ENCODE measurements at regions not wholly inside any gene's neighbourhood (a gene's known extent, or its start where the extent isn't known, plus 50 kb on each side); places are given as distances from the start of the nearest gene placed in this dataset.

DNA sequence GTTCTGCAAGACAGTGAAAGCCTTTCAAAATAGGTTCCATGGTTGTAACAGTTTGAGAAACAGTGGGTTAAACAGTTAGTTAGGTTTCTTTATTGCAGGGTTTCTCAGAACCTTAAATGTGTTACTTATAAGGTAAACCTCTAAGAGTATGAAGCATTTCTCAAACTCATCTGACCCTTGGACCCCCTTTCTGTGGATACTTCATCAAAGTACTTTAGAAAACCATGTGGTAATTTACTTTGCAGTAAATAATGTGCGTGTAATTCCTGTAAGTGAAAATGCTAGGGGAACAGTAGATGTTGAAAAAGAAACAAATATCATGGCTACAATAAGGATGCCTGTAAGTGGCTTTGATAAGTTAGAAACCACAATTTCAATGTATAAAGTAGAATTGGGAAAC lies 354.6 kb upstream of the RARB start:
- WGBS (ENCODE audit: missing lambda C conversion rate) = 71% methylated on average over 1 of the region's 1 CpG
- Histone ChIP-seq H3K4me3 (no peak overlapping the region), H3K9me3 (no peaks in the 10 kb centered on the region), H3K4me2 (no peak overlapping the region), H3K4me1 (no peaks in the 10 kb centered on the region), H3K27ac (no peak overlapping the region)
- DNase-seq (ENCODE audit: low read depth in 1 of 2, low spot score in 1 of 2) (no peak), ATAC-seq (no peak), FAIRE-seq (no peak)
- TF ChIP-seq MAZ (IDR thresholded peaks at IDR 0.05; ENCODE audit: borderline replicate concordance, low read depth, low read length) = no peak
- no peak for TF ChIP-seq FOXS1 (CRISPR knock-in tag; IDR thresholded peaks at IDR 0.05)
- no peak for TF ChIP-seq ZSCAN20 (CRISPR knock-in tag; IDR thresholded peaks at IDR 0.05)
- TF ChIP-seq NFE2L2 (conservative IDR thresholded peaks at IDR 0.05; ENCODE audit: low read length) = no peak
- no peak for TF ChIP-seq JUNB (IDR thresholded peaks at IDR 0.05)
- no peak for TF ChIP-seq CEBPB (IDR thresholded peaks at IDR 0.05)
- TF ChIP-seq ZFP36 (IDR thresholded peaks at IDR 0.05; ENCODE audit: borderline replicate concordance, partially characterized antibody) = no peak
- no peak for TF ChIP-seq USF2 (IDR thresholded peaks at IDR 0.05)
- POLR2A ChIA-PET = no interaction called here
- CTCF ChIA-PET = no interaction called here

- Histone ChIP-seq H3K27ac (no peak overlapping the region), H3K4me3 (no peak overlapping the region), H3K9me3 (no peaks in the 10 kb centered on the region), H3K4me1 (no peaks in the 10 kb centered on the region), H3K4me2 (no peak overlapping the region)
- DNase-seq (ENCODE audit: low read depth in 1 of 2, low spot score in 1 of 2) = no peak
- ChIA-PET POLR2A (no interaction called here), CTCF (no interaction called here)
- no peak for FAIRE-seq
- WGBS (ENCODE audit: missing lambda C conversion rate) = 29% methylated on average over 3 of the region's 3 CpGs
- ATAC-seq = no peak
- TF ChIP-seq ZSCAN20 (CRISPR knock-in tag; IDR thresholded peaks at IDR 0.05) (no peak), MAZ (IDR thresholded peaks at IDR 0.05; ENCODE audit: borderline replicate concordance, low read depth, low read length) (no peak), CBX8 (IDR thresholded peaks at IDR 0.05) (no peak), POLR2A (IDR thresholded peaks at IDR 0.05; ENCODE audit: low read length) (no peak), MAFK (IDR thresholded peaks at IDR 0.05; ENCODE audit: partially characterized antibody) (no peak), RARB (CRISPR knock-in tag; IDR thresholded peaks at IDR 0.05) (no peak), MAX (IDR thresholded peaks at IDR 0.05) (no peak), NFE2L2 (conservative IDR thresholded peaks at IDR 0.05; ENCODE audit: low read length) (no peak), NR3C1 (IDR thresholded peaks at IDR 0.05) (no peak), POLR2AphosphoS2 (conservative IDR thresholded peaks at IDR 0.05; ENCODE audit: low read length) (no peak), EP300 (IDR thresholded peaks at IDR 0.05) (no peak), HOXB5 (CRISPR knock-in tag; IDR thresholded peaks at IDR 0.05) (no peak), REST (IDR thresholded peaks at IDR 0.05) (no peak), FOXS1 (CRISPR knock-in tag; IDR thresholded peaks at IDR 0.05) (no peak), ESRRA (IDR thresholded peaks at IDR 0.05; ENCODE audit: borderline replicate concordance, low read length) (no peak), KDM5A (IDR thresholded peaks at IDR 0.05) (no peak)
- TF ChIP-seq, protein P1, sequence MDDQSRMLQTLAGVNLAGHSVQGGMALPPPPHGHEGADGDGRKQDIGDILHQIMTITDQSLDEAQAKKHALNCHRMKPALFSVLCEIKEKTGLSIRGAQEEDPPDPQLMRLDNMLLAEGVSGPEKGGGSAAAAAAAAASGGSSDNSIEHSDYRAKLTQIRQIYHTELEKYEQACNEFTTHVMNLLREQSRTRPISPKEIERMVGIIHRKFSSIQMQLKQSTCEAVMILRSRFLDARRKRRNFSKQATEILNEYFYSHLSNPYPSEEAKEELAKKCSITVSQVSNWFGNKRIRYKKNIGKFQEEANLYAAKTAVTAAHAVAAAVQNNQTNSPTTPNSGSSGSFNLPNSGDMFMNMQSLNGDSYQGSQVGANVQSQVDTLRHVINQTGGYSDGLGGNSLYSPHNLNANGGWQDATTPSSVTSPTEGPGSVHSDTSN (IDR thresholded peaks at IDR 0.05) = no peak
- TF ChIP-seq, protein P2, sequence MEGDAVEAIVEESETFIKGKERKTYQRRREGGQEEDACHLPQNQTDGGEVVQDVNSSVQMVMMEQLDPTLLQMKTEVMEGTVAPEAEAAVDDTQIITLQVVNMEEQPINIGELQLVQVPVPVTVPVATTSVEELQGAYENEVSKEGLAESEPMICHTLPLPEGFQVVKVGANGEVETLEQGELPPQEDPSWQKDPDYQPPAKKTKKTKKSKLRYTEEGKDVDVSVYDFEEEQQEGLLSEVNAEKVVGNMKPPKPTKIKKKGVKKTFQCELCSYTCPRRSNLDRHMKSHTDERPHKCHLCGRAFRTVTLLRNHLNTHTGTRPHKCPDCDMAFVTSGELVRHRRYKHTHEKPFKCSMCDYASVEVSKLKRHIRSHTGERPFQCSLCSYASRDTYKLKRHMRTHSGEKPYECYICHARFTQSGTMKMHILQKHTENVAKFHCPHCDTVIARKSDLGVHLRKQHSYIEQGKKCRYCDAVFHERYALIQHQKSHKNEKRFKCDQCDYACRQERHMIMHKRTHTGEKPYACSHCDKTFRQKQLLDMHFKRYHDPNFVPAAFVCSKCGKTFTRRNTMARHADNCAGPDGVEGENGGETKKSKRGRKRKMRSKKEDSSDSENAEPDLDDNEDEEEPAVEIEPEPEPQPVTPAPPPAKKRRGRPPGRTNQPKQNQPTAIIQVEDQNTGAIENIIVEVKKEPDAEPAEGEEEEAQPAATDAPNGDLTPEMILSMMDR (IDR thresholded peaks at IDR 0.05) = no peak
- TF ChIP-seq, protein P3, sequence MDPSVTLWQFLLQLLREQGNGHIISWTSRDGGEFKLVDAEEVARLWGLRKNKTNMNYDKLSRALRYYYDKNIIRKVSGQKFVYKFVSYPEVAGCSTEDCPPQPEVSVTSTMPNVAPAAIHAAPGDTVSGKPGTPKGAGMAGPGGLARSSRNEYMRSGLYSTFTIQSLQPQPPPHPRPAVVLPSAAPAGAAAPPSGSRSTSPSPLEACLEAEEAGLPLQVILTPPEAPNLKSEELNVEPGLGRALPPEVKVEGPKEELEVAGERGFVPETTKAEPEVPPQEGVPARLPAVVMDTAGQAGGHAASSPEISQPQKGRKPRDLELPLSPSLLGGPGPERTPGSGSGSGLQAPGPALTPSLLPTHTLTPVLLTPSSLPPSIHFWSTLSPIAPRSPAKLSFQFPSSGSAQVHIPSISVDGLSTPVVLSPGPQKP (IDR thresholded peaks at IDR 0.05; ENCODE audit: low read depth, low read length) = no peak
Observed at GRCh38 chr3:25074149-25074548, 353.9 kb upstream of the RARB start.
